HG02571 (cell line): ENCODE measurements at regions not wholly inside any gene's neighbourhood (a gene's known extent, or its start where the extent isn't known, plus 50 kb on each side); places are given as distances from the start of the nearest gene placed in this dataset.

Source experiments
- ATAC-seq: cut with Tn5 transposase; IDR thresholded peaks from one replicate; pipeline ENCODE4 v1.9.1; 2021; ENCODE audit warnings: mild to moderate bottlenecking, moderate library complexity; ENCODE audit not compliant: unreplicated experiment

DNA sequence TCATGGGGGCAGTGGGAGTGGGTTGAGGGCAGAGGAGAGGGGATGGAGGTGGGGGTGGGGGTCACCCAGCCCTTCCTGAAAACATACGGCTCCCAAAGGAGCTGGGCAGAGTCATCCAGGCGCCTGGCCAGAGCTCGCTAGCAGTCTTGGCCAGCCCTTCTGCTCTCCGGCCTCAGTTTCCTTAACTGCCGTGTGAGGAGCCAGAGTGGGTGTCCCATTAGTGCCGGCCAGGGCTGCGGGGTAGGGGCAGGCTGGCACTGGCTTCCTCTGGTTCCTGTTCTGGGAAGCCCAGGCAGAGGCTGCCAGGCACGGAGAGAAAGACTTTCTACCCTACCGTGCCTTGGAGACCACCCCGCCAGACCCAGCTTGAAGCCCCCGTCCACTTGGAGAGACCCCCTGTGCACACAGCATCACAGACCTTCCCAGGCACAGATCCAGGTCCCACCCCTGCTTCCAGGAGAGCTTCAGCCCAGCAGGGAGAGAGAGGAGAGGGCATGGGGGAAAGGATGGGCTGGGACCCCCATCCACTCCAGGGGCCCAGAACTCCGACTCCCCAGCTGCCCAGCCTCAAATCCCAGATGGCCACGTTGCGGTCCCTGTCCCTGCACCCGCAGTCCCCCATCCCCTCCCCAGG lies 93.3 kb downstream of the RFLNA start:
- ATAC-seq = no peak

GRCh38 chr12:124387528-124387911 lies 92.6 kb downstream of the RFLNA start:
- no peak for ATAC-seq

- no peak for ATAC-seq
Observed at GRCh38 chr12:124386661-124387527, 92.0 kb downstream of the RFLNA start.

DNA sequence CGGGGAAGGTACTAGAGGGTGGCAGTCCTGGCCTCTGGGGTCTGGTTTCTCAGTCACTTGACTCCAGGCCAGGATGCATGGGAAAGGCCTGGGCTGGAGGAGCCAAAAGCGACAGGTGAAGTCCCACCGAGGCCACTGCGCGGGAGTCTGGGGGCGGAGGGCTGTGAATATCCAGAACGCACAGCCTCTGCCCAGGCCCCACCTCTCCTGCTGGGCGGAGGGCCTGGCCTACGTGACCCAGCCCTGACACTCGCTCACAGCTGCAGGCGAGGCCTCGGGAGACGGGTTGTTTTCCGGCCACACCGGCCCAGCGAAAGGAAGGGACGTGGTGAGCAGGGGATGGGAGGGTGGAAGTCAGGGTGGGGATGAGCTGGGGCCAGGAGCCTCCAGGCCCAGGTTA lies 91.2 kb downstream of the RFLNA start:
- ATAC-seq = no peak

GRCh38 chr12:124385219-124385969 lies 90.5 kb downstream of the RFLNA start:
- ATAC-seq = no peak

- ATAC-seq = no peak
Observed at GRCh38 chr12:124384299-124384894, 89.5 kb downstream of the RFLNA start.

DNA sequence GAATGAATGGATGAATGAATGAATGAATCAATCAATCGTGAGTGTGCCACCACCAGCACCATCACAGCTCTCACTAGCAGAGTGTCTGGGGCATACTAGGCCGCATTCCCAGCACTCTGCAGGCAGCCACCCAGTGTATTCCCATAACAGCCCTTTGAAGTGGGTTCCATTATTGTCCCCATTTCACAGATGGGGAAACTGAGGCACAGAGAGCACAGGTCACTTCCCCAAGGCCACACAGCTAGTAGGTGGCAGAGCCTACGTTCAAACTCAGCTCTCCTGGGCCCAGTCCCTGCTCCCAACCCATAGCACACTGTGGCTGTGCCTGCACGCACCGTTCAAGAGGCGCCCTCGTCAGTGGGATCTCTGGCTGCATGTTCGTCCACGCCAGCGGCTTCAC lies 88.1 kb downstream of the RFLNA start:
- no peak for ATAC-seq

DNA sequence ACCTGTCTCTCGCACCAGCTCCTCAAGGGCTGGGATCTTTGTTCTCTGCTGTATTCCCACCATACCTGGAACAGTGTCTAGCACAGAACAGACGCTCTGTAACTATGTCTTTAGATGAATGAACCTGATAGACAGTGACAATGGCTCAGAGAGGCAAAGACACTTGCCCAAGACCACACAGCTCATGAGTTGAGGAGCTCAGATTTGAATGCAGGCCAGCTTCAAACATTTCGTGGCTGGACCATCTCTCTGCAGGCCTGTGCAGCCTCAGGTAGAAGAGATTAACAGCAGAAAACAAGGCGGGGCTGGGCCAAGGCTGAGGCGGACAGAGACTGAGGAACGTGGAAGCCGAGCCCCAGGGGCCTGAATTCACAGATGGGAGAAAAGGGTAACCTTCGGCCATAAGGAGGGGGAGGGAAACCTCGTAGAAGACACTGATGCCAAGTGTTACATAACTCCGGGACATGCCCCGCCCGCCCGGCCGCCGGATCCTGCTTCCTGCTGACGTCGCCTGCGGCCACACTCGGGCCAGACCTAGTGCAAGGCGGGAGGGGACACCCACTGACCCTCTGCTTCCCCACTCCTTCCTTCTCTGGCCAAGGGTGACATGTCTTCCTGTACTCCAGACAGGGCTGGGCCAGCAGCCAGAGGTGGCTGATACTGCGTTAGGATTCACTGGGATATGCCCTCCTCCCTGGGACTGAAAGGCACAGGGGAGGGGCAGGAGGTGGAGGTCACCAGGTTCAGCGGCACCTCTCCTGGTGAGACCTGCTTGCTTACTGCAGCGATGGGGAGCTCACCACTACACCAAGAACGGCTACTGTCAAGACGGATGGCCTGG lies 86.8 kb downstream of the RFLNA start:
- ATAC-seq = no peak

DNA sequence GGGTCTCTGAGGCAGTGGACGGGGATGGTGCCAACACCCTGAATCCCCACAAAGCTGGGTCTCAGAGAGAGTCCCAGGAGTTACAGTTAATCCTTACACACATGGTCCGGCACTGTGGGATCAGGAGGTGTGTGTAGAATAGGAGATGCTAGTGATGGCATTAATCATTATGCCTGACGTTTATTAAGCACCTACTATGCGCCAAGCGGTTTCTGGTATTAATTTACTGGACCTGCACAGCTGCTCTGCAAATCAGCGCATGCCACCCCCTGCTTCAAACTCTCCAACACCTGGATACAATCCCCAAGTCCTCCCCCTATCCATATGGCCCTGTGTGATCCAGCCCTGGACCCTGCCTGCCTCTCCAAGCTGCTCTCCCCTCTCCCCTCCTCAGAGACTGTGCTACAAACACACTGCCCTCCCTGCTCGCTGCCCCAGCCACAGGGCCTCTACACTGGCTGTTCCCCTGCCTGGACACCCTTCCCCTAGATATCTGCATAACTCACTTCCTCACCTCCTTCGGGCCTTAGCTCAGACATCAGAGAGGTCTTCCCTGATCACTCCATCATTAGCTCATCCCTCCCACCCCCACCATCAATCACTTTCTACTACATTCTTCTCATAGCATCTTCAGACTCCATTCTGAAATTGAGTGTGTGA lies 86.0 kb downstream of the RFLNA start:
- no peak for ATAC-seq

DNA sequence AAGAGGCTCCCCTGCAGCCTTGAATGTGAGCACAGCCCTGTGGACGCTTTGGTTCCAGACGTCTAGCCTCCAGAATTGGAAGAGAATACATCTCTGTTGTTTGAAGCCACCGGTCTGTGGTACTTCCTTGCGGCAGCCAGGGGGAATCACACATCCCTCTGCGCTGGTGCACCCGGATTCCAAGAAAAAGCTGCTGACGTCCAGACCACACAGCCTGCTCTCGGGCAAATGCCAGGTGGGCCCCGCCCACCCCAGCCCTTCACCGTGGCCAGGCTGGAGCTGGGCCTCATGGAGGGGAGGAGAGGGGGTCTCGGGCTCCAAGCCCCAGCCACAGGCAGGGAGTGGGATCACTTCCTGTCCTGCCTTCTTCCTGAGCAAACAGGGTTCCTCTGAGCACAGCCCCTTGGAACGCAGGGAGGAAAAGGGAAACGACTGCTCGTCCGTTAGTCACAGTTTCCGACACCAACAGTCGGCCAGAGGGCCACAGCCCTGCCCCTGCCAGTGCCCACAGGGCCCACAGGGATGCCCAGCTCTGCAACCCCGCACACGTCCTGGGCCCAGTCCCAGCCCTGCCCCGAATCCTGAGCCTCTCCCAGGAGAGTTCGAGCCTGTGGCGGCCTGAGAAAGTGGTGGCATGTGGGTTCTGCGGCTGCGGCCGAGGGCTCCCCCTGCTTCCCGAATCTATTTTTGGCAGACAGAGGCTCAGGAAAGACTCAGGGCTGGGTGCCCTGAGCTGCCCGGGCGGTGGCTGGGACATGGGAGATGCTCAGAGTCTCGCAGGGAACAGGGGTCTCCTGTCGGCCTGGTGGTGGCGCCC lies 85.3 kb downstream of the RFLNA start:
- no peak for ATAC-seq

GRCh38 chr12:124379379-124379937 lies 84.6 kb downstream of the RFLNA start:
- ATAC-seq = no peak

DNA sequence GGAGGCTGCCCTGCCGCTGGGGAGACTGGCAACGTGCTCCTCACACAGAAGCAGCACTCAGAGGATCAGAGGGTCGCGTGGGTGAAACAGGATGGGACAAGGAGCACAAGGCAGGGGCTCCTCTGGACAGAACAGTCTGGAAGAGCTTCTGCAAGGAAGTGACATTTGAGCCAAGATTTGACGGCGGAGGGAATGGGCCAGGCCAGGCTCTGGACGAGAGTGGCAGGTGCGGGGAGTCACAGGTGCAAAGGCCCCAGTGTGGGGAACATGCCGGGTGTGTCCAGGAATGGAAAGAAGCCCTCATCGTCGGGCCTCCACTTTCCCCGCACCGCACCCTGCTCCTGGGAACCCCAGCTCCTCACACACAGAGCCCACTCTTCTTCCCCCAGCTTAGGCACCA lies 84.0 kb downstream of the RFLNA start:
- no peak for ATAC-seq

GRCh38 chr12:124377981-124378509 lies 83.2 kb downstream of the RFLNA start:
- ATAC-seq = no peak

GRCh38 chr12:124376435-124376834 lies 81.5 kb downstream of the RFLNA start:
- ATAC-seq = no peak

DNA sequence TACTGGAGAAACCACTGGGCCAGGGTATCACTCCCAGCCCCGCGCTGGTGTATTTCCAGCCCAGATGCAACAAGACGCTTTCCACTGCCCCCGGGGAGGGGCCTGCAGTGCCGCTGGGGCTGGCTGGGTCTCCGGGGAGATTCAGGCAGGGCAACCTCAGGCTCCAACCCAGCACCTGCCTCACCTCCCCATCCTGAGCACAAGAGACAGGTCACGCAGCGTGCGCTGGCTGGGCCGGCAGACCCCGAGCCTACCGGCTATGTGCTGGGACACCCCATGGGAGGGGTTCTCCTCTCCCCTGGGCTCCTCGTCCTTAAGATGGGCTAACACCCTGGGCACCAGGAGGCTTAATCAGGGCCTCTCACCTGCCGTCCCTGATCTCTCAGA lies 80.9 kb downstream of the RFLNA start:
- no peak for ATAC-seq

DNA sequence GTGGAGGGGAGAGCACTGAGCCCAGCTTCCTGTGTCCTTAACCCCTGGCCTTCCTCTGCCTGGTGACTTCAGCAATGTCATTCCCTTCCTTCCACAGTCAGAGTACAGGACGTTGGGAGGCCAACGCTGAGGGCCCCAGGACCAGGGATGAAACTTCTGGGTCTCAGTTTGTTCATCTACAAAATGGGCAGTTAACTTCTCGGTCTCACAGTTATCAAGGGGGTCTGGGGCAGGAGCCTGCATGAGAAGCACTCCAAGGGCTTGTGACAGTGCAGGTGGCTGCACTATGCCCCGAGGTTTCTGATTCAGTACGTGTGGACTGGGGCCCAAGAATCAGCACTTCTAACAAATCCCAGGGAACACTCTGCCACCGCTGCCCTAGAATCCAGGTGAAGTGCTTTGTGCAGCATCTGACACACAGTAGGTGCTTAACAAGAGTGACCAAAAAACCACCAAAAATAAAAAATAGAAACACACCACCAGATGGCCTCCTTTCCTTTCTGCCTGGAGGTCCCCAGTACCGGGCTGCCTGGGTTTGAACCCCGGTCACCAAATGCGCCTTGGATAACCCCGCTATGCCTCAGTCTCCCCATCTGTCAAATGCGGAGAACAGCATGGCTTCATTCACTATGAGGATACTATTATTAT lies 80.4 kb downstream of the RFLNA start:
- ATAC-seq = no peak

DNA sequence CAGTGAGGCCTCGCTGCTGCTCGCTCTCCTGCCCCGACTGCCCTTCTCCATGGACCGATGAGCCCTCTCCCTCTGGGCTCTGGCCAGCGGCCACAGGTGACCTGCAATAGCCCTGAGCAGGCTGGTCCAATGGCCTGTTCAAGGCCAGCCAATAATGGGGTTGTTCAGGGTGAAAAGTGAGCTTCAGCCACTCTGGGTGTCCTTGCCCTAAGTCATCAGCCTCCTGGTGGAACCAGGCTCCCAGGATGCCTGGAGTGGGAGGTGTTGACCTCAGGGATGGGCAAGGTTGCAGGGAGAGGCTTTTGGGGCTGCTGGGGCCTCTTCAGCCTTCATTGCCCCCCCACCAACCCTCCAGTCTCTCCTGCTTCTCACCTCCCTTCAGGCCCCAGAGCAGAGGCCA lies 79.7 kb downstream of the RFLNA start:
- ATAC-seq = no peak

GRCh38 chr12:124374147-124374546 lies 79.3 kb downstream of the RFLNA start:
- no peak for ATAC-seq
